NT2/D1 (cell line): ENCODE measurements at regions not wholly inside any gene's neighbourhood (a gene's known extent, or its start where the extent isn't known, plus 50 kb on each side); places are given as distances from the start of the nearest gene placed in this dataset.

Experiments used
- SUZ12 ChIP-seq: IDR thresholded peaks from 2 replicates; pipeline ENCODE4 v1.6.1; 2011; ENCODE audit not compliant: insufficient read length, insufficient read depth; ENCODE audit errors: extremely low read depth
- YY1 ChIP-seq: IDR thresholded peaks from 2 replicates; pipeline ENCODE4 v1.6.1; 2011; ENCODE audit not compliant: insufficient read length, insufficient read depth
- ZNF274 ChIP-seq: IDR thresholded peaks from 2 replicates; pipeline ENCODE4 v1.6.1; 2011; ENCODE audit warnings: mild to moderate bottlenecking, low read depth, low read length

DNA sequence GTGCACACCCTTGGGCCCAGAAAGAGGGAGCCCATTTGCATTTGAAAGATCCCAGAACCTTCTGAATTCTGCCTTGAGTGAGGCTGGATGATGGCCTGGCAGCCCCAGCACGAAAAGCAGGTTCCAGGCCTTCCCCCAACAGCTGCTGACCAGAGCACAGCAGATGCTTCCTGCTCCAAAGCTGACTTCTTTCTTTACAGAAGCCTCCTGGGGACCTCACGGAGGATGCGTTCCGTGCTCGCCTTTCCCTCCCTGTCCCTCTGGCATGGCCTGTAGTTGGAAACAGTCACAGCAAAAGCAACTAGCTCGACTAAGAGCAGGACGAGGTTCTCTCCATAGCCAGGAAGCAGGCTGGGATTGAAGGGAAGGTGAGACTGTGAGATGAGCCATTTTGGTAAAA, 107.7 kb upstream of the B3GAT1 start:
- TF ChIP-seq YY1 (no peak), ZNF274 (no peak), SUZ12 (no peak)
